ENCODE measurements at regions not wholly inside any gene's neighbourhood (a gene's known extent, or its start where the extent isn't known, plus 50 kb on each side); places are given as distances from the start of the nearest gene placed in this dataset.

DNA sequence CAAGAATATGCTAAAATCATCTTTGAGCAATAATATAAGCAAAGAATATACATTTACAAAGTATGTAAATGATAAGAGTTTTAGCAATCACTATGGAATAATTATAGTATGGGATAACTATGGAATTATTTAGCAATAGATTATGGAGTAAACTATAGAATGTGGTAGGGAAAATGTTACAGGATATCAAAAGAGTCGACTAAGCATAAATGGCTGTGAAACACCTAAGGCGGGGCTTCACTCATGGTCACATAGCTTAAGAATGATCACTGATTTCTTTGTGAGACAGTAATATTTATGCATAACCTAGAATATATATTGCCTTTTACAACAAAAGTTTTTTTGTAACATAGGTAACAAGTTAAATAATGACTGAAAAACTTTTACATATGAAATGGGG, 2049.7 kb downstream of the ARAP2 start:
- TF ChIP-seq POLR2A (IDR thresholded peaks at IDR 0.05): no peak
- no peak for TF ChIP-seq CTCF (IDR thresholded peaks at IDR 0.05)
